OCI-LY1 (cell line): ENCODE measurements at regions not wholly inside any gene's neighbourhood (a gene's known extent, or its start where the extent isn't known, plus 50 kb on each side); places are given as distances from the start of the nearest gene placed in this dataset.

ENCODE experiments used
- H2AFZ ChIP-seq: fragments of 200-600 bp; sonication (generic), shearing (Covaris generic); 2 replicates; pipeline ENCODE4 v1.6.0; 2014; ENCODE audit warnings: antibody characterized with exemption, mild to moderate bottlenecking, low read length
- H3F3A ChIP-seq: fragments of 200-600 bp; sonication (generic), shearing (Covaris generic); 2 replicates; pipeline ENCODE4 v1.6.0; 2014; ENCODE audit warnings: mild to moderate bottlenecking, antibody characterized with exemption, low read length, moderate library complexity; ENCODE audit not compliant: insufficient read depth
- H3K27ac ChIP-seq: fragments of 200-600 bp; sonication (generic); 2 replicates; pipeline ENCODE4 v1.5.1; 2014; ENCODE audit warnings: low read length, mixed run types, mild to moderate bottlenecking, low read depth; ENCODE audit not compliant: poor library complexity, severe bottlenecking
- H3K27me3 ChIP-seq: fragments of 200-600 bp; sonication (generic); 2 replicates; pipeline ENCODE4 v1.6.0; 2014; ENCODE audit warnings: antibody characterized with exemption, mild to moderate bottlenecking, low read length, moderate library complexity; ENCODE audit not compliant: insufficient read depth
- H3K36me3 ChIP-seq: fragments of 200-600 bp; sonication (generic); 2 replicates; pipeline ENCODE4 v1.6.1; 2014; ENCODE audit warnings: mild to moderate bottlenecking, antibody characterized with exemption, low read length, moderate library complexity, mixed read lengths; ENCODE audit not compliant: insufficient read depth
- H3K4me1 ChIP-seq: fragments of 200-600 bp; sonication (generic); 2 replicates; pipeline ENCODE4 v1.5.1; 2014; ENCODE audit warnings: mild to moderate bottlenecking, low read length, moderate library complexity; ENCODE audit not compliant: insufficient read depth, severe bottlenecking
- H3K4me2 ChIP-seq: fragments of 200-600 bp; sonication (generic), shearing (Covaris generic); 2 replicates; pipeline ENCODE4 v1.6.1; 2014; ENCODE audit warnings: low read length
- H3K4me3 ChIP-seq: fragments of 200-600 bp; sonication (generic); 2 replicates; pipeline ENCODE4 v1.5.1; 2014; ENCODE audit warnings: low read length, low read depth, mild to moderate bottlenecking, mixed read lengths; ENCODE audit not compliant: poor library complexity, severe bottlenecking
- H3K79me2 ChIP-seq: fragments of 200-600 bp; shearing (Covaris generic); 2 replicates; pipeline ENCODE4 v1.6.1; 2016; ENCODE audit warnings: mixed run types, low read length, mixed read lengths; ENCODE audit not compliant: insufficient read depth
- H3K9ac ChIP-seq: fragments of 200-600 bp; sonication (generic), shearing (Covaris generic); 2 replicates; pipeline ENCODE4 v1.6.1; 2014; ENCODE audit warnings: mild to moderate bottlenecking, low read length, mixed read lengths
- H3K9me2 ChIP-seq: fragments of 200-600 bp; sonication (generic), shearing (Covaris generic); 2 replicates; pipeline ENCODE4 v1.6.1; 2014; ENCODE audit warnings: low read depth, mild to moderate bottlenecking, low read length, mixed read lengths
- H3K9me3 ChIP-seq: fragments of 200-600 bp; shearing (Covaris generic); 2 replicates; pipeline ENCODE4 v1.6.1; 2014; ENCODE audit warnings: low read length, mixed read lengths
- H4K20me1 ChIP-seq: fragments of 200-600 bp; sonication (generic), shearing (Covaris generic); 2 replicates; pipeline ENCODE4 v1.6.0; 2016; ENCODE audit warnings: mild to moderate bottlenecking, low read length; ENCODE audit not compliant: insufficient read depth
- CTCF ChIP-seq: fragments of 200-600 bp; sonication (generic), shearing (Covaris generic); IDR thresholded peaks from 2 replicates; pipeline ENCODE4 v1.5.1; 2017; ENCODE audit warnings: mild to moderate bottlenecking, antibody characterized with exemption, low read length, moderate library complexity, mixed read lengths
- EZH2 ChIP-seq: fragments of 200-600 bp; sonication (generic), shearing (Covaris generic); IDR thresholded peaks from 2 replicates; pipeline ENCODE4 v1.8.0; 2017; ENCODE audit warnings: borderline replicate concordance, mixed run types, mild to moderate bottlenecking, antibody characterized with exemption, low read length, moderate library complexity, mixed read lengths

GRCh38 chr5:74275171-74275992 lies 365.1 kb downstream of the ENC1 start:
- H3K27me3 ChIP-seq, result no peaks in the 10 kb centered on the region
- no peak overlapping the region for H3K4me3 ChIP-seq
- H3F3A ChIP-seq, result no peaks in the 10 kb centered on the region
- H3K79me2 ChIP-seq, result no peaks in the 10 kb centered on the region
- no peak overlapping the region for H3K4me2 ChIP-seq
- no peaks in the 10 kb centered on the region for H4K20me1 ChIP-seq
- no peak overlapping the region for H3K27ac ChIP-seq
- no peaks in the 10 kb centered on the region for H3K36me3 ChIP-seq
- H3K9ac ChIP-seq, result no peak overlapping the region
- no peaks in the 10 kb centered on the region for H3K4me1 ChIP-seq
- no peaks in the 10 kb centered on the region for H3K9me3 ChIP-seq
- no peaks in the 10 kb centered on the region for H3K9me2 ChIP-seq
- no peak for TF ChIP-seq EZH2
- TF ChIP-seq CTCF, result no peak
- H2AFZ ChIP-seq, result no peak overlapping the region

- no peaks in the 10 kb centered on the region for H3K9me3 ChIP-seq
- H3K27ac ChIP-seq, result no peak overlapping the region
- no peaks in the 10 kb centered on the region for H3K36me3 ChIP-seq
- no peaks in the 10 kb centered on the region for H4K20me1 ChIP-seq
- H2AFZ ChIP-seq, result no peak overlapping the region
- H3K27me3 ChIP-seq, result no peaks in the 10 kb centered on the region
- H3K4me2 ChIP-seq, result no peak overlapping the region
- H3F3A ChIP-seq, result no peaks in the 10 kb centered on the region
- H3K4me3 ChIP-seq, result no peak overlapping the region
- no peaks in the 10 kb centered on the region for H3K9me2 ChIP-seq
- H3K4me1 ChIP-seq, result no peaks in the 10 kb centered on the region
- no peaks in the 10 kb centered on the region for H3K79me2 ChIP-seq
- no peak overlapping the region for H3K9ac ChIP-seq
- no peak for TF ChIP-seq EZH2
- no peak for TF ChIP-seq CTCF
These were observed 366.2 kb downstream of the ENC1 start for GRCh38 chr5:74274326-74274725.

- Histone ChIP-seq H3K27me3 (no peaks in the 10 kb centered on the region), H3K4me3 (no peak overlapping the region), H2AFZ (no peak overlapping the region), H3K79me2 (no peaks in the 10 kb centered on the region), H3K36me3 (no peaks in the 10 kb centered on the region), H3K4me1 (no peaks in the 10 kb centered on the region), H3K4me2 (no peak overlapping the region), H3K27ac (no peak overlapping the region), H3K9me3 (no peaks in the 10 kb centered on the region), H3K9ac (no peak overlapping the region), H4K20me1 (no peaks in the 10 kb centered on the region), H3F3A (no peaks in the 10 kb centered on the region), H3K9me2 (no peaks in the 10 kb centered on the region)
- TF ChIP-seq CTCF (no peak), EZH2 (no peak)
These were observed 367.6 kb downstream of the ENC1 start for GRCh38 chr5:74272831-74273451.
